ENCODE measurements at regions not wholly inside any gene's neighbourhood (a gene's known extent, or its start where the extent isn't known, plus 50 kb on each side); places are given as distances from the start of the nearest gene placed in this dataset.

DNA sequence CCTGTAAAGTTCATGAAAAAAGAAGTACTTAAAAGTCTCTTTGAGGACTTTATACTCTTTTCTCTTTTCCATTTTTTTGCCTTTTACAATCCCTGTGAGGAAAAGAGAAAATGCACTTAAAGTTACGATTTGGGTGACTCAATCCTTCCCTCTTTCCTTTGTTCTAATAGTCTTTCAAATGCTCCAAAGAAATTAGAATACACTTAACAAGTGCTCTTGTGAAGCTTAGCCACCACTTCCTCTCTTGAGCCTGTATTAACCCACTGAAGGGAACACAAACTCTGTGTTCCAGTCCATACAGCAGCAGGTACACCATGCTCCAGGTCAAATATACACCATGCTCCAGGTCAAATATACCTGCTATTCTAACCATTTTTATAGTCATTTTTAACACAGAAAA lies 581.1 kb upstream of the MGAT4C start:
- peaks cover 8% of the 10 kb centered on the region for H3K27me3 Mint-ChIP-seq (ENCODE audit: low read depth)
- H3K36me3 Mint-ChIP-seq (ENCODE audit: low read depth): no peaks in the 10 kb centered on the region
- no peak for DNase-seq (ENCODE audit: low spot score)
- TF ChIP-seq, protein P1, sequence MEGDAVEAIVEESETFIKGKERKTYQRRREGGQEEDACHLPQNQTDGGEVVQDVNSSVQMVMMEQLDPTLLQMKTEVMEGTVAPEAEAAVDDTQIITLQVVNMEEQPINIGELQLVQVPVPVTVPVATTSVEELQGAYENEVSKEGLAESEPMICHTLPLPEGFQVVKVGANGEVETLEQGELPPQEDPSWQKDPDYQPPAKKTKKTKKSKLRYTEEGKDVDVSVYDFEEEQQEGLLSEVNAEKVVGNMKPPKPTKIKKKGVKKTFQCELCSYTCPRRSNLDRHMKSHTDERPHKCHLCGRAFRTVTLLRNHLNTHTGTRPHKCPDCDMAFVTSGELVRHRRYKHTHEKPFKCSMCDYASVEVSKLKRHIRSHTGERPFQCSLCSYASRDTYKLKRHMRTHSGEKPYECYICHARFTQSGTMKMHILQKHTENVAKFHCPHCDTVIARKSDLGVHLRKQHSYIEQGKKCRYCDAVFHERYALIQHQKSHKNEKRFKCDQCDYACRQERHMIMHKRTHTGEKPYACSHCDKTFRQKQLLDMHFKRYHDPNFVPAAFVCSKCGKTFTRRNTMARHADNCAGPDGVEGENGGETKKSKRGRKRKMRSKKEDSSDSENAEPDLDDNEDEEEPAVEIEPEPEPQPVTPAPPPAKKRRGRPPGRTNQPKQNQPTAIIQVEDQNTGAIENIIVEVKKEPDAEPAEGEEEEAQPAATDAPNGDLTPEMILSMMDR (IDR thresholded peaks at IDR 0.05): no peak
- no peaks in the 10 kb centered on the region for H3K9me3 Mint-ChIP-seq (ENCODE audit: low read depth)
- H3K4me1 Mint-ChIP-seq (ENCODE audit: low read depth): peaks cover 3% of the 10 kb centered on the region
- no peak overlapping the region for H3K27ac Mint-ChIP-seq (ENCODE audit: unreplicated experiment)
- H3K4me3 Mint-ChIP-seq (ENCODE audit: unreplicated experiment): no peak overlapping the region

DNA sequence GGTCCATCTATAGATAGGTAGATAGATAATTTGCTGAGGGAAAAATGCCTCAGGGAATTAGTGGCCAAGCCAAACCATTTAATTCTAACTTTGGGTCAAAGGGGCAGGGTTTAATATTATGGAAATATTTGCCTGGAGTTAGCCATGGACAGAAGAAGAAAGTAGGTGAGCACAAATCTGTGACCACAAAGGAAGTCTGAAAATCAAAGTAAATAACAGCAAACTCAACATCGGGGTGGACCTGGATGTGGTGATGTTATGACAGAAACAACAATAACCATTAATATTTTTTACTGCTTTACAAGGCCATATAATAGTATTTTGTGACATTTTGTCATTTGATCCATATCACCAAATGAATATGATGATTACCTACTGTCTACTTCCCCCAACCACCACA lies 578.0 kb upstream of the MGAT4C start:
- Mint-ChIP-seq H3K27ac (ENCODE audit: unreplicated experiment) (no peak overlapping the region), H3K27me3 (ENCODE audit: low read depth) (peaks cover 10% of the 10 kb centered on the region), H3K4me1 (ENCODE audit: low read depth) (peaks cover 3% of the 10 kb centered on the region), H3K36me3 (ENCODE audit: low read depth) (no peaks in the 10 kb centered on the region), H3K9me3 (ENCODE audit: low read depth) (no peaks in the 10 kb centered on the region), H3K4me3 (ENCODE audit: unreplicated experiment) (no peak overlapping the region)
- DNase-seq (ENCODE audit: low spot score): no peak
- TF ChIP-seq, protein P1 (IDR thresholded peaks at IDR 0.05): no peak

DNA sequence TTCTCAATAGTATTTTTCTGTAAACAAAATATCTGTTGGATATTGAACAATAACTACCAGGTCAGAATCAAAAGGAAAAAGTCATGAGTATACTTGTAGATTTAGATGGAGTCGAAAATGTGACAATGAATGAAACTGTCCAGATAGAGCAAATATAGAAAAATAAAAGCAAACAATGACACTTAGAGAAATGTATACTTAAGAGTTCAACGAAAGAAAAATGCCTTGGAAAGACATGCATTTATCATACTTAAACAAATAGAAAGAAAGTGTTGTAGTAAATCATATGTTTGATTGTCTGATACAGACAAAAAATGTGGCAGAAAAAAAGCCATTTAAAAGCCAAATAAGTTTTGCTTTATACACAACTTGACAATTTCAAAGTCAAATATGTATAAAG lies 571.2 kb upstream of the MGAT4C start:
- Mint-ChIP-seq H3K4me1 (ENCODE audit: low read depth) (no peaks in the 10 kb centered on the region), H3K27me3 (ENCODE audit: low read depth) (peaks cover 16% of the 10 kb centered on the region), H3K9me3 (ENCODE audit: low read depth) (no peaks in the 10 kb centered on the region), H3K27ac (ENCODE audit: unreplicated experiment) (no peak overlapping the region), H3K4me3 (ENCODE audit: unreplicated experiment) (no peak overlapping the region), H3K36me3 (ENCODE audit: low read depth) (no peaks in the 10 kb centered on the region)
- DNase-seq (ENCODE audit: low spot score): no peak
- TF ChIP-seq, protein P1 (IDR thresholded peaks at IDR 0.05): no peak

DNA sequence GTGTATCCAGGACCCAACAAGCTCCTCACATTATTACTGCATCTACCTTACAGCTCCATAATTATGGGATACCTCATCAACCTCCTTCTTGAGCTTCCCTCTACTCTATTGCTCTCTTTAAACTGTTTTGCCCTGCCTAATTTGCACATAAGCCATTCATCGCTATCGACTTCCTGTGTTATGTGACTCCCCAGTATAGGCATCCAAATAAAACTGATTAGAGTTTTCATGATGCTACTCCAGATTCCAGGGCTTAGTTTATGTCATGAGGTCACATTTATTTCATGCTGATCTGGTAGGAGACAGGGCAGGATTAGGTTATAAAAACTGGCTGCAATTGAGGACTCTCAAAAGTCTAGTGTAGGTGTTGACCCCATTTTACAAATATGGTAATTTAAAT lies 569.9 kb upstream of the MGAT4C start:
- H3K9me3 Mint-ChIP-seq (ENCODE audit: low read depth): no peaks in the 10 kb centered on the region
- no peaks in the 10 kb centered on the region for H3K4me1 Mint-ChIP-seq (ENCODE audit: low read depth)
- no peak overlapping the region for H3K27ac Mint-ChIP-seq (ENCODE audit: unreplicated experiment)
- TF ChIP-seq, protein P1 (IDR thresholded peaks at IDR 0.05): no peak
- peaks cover 18% of the 10 kb centered on the region for H3K27me3 Mint-ChIP-seq (ENCODE audit: low read depth)
- H3K4me3 Mint-ChIP-seq (ENCODE audit: unreplicated experiment): no peak overlapping the region
- peaks cover 2% of the 10 kb centered on the region for H3K36me3 Mint-ChIP-seq (ENCODE audit: low read depth)
- DNase-seq (ENCODE audit: low spot score): no peak

DNA sequence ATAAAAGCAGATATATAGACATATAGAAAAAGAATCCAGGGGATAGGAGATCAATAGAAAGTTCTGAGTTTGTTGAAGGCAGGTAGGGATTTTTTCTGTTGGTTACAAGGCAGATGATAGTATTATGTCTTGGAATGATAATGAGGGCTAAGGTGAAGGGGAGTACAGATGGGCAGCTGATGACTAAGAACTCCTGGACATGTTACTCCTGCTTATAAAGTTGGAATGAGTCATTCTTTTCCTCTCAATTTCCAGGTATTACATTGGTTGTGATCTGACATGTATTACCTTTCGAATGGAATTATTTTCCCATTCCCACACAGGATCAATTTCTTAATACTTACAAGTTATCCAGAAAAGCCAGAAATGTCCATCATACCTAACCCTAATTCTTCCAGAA lies 545.2 kb upstream of the MGAT4C start:
- no peak overlapping the region for H3K4me3 Mint-ChIP-seq (ENCODE audit: unreplicated experiment)
- H3K27me3 Mint-ChIP-seq (ENCODE audit: low read depth): peaks cover 7% of the 10 kb centered on the region
- DNase-seq (ENCODE audit: low spot score): no peak
- TF ChIP-seq, protein P1 (IDR thresholded peaks at IDR 0.05): no peak
- H3K36me3 Mint-ChIP-seq (ENCODE audit: low read depth): peaks cover 2% of the 10 kb centered on the region
- H3K9me3 Mint-ChIP-seq (ENCODE audit: low read depth): no peaks in the 10 kb centered on the region
- no peaks in the 10 kb centered on the region for H3K4me1 Mint-ChIP-seq (ENCODE audit: low read depth)
- no peak overlapping the region for H3K27ac Mint-ChIP-seq (ENCODE audit: unreplicated experiment)
